Urothelium cell line (cell line): ENCODE measurements at regions not wholly inside any gene's neighbourhood (a gene's known extent, or its start where the extent isn't known, plus 50 kb on each side); places are given as distances from the start of the nearest gene placed in this dataset.
A peak's percentile ranks its signal among the peaks of the same experiment; 100 is the strongest.
"Not testable (repeated sequence)": the region's sequence is repeated elsewhere in the genome, so short reads cannot be mapped to it uniquely, and the experiment has no call there.

Source experiments
- DNase-seq: peaks from one replicate; pipeline ENCODE4 v3.0.0; 2011; ENCODE audit warnings: low spot score, mixed read lengths
- FAIRE-seq: peaks from 2 replicates; lab custom pipeline; 2011; peaks lifted over from hg19 to GRCh38; lab: Jason Lieb, UNC

DNA sequence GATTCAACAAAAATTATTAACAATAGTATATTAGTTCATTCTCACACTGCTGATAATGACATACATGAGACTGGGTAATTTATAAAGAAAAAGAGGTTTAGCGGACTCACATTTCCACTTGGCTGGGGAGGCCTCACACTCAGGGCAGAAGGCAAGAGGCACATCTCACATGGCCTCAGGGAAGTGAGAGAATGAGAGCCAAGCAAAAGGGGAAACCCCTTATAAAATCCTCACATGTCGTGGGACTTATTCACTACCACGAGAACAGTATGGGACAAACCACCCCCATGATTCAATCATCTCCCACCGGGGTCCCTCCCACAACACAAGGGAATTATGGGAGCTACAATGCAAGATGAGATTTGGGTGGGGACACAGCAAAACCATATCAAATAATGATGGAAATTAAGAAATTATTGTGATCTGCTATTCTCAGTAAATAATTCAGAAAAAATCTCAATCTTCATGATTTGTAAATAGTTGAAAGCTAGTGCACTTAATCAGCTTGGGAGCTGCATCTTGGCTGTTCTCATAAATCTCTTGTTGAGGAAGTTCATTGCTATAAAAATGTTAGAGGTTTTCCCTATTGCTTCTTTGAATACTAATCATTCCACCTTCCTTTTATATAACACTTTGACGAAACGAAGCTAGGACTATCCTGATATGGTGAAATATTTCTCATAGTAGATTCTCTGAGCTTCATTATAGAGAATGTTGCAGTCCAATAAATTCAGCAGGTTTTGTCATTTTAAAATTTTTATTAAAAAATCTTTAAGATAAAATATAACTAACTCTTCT is 179.2 kb downstream of the SPDYE17 start:
- DNase-seq, FAIRE-seq: not testable (repeated sequence)

DNA sequence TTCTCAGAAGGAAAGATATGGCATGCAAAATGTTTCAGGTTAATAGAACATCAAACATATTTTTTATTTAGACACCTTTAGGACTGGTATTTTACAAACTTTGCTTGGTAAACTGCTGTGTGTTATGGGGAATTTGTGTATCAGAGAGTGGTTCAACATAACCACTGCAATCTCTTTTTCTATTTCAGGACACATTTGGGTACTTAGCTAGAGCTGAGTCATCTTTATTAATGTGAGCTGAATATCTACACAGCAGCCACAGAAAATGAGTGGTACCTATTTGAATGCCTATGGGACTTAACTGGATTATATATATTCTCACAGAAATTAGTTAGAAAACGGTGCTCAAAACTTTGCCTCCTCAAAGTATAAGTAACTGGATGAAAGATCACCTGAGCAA is 179.8 kb downstream of the SPDYE17 start:
- FAIRE-seq, DNase-seq: not testable (repeated sequence)

DNA sequence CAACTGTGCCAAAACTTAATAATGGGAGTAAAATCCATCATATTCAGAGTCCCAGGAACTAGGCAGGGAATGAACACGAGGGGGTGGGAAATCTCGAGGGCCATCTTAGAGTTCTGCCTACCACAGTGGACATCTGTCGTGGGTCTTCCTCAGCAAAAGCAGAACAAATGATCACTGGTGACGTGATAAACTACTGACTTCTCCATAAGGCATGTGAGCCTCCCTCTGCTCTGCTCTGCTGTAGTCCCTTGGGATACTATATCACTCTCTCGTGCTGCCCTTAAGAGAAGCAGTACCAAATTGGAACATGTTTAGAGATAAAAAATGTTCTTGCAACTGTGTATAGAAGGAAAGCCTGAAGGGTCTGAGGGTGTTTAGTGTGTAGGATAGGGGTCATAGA is 180.5 kb downstream of the SPDYE17 start:
- not testable (repeated sequence) for FAIRE-seq, DNase-seq

DNA sequence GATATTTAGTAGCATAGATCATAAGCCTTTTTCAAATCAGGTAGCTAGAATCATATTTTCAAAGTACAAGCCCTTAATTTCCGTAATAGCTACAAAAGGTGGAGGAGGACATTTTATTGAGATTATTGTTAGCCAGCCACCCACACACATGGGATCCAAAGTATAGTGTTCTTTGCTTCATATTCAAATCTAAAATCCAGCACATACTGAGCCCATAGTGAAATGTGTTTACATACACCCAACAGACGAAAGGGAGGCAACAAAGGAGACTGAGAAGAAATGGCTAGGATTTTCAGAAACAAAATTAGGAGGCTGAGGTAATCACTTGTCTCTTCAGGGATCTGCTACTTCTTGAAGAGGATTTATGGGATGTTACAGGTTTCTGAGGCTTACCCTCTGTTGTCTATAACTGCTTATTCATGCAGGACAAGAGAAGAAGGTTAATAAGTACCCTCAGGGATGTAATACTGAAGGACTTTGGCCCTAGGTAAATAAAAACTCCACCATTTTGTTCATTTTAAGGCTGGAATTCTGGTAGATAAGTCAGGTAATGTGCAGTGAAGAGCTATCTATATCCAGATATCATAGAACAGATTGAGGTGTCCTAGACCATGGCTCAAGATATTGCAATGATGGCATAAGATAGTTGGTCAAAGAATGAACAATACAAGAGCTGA is 182.1 kb downstream of the SPDYE17 start:
- not testable (repeated sequence) for FAIRE-seq, DNase-seq

DNA sequence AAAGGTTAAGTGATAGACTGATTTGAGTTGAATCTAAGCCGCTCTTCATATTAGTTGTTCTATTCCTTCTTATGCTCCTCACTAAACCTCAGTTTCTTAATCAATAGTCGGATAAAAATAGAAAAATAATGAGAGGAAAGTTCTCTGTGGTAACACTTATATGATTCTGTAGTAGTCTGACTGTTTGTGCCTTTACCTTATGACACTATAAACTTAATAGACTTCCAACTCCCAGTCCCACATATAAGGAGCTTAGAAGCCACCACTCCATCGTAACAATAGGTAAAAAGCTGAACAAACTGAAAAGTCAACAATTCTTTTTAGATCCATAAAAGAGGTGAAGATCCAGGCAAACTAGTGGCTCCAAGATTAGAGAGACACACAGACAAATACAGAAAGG is 192.3 kb downstream of the SPDYE17 start:
- DNase-seq, FAIRE-seq: not testable (repeated sequence)

DNA sequence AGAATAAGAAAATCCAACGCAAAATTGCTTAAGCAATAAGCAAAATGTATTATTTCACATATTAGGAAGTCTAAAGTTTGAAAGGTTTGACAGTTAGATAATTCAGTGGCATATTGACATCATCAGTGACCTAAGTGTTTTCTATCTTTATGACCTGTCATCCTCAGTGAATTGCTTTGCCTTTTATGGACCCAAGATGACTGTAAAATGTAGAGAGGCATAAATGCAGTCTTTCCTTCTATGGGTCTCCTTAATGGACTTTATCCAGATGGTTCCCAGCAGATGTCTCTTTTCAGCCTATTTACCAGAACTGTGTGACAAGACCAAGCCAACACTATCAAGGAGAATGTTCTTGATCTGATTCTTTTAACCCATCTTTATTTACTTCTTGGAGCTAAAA is 192.9 kb downstream of the SPDYE17 start:
- FAIRE-seq, DNase-seq: not testable (repeated sequence)

DNA sequence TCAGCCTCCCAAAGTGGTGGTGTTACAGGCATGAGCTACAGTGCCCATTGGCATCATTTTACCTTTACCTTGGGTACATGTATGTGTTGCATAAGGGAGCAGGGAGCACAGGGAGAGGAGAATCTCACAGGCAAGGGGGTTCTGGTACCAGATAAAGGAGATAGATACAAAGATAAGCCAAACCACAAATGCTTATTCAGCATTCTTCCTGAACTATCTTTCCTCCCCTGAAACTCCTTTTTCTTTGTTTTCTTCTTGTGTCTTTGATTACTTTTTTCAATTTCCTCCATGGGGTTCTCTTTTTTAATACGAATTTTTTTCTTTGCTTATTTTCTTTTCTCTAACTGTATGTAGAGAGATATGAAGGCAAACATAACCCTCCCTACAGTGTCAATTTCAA is 193.8 kb downstream of the SPDYE17 start:
- FAIRE-seq, DNase-seq: not testable (repeated sequence)

DNA sequence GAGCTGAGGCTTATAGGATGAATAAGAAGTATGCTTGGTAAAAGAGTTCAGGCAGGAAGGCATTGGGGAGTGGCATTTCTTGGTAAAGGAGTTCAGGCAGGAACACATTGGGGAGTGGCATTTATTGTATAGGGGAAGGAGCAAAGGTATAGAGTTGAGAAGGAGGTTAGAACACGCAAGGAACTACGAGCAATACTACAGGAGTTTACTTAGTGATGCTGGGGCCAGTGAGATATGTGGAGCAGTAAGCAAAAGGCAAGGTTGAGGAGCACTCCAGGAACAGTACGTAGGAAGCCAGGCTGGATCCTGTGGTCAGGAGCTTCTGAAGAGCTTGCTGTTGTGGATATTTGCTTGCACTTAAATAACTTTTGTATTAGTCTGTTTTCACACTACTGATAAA is 202.2 kb upstream of the POMZP3 start:
- not testable (repeated sequence) for DNase-seq, FAIRE-seq

DNA sequence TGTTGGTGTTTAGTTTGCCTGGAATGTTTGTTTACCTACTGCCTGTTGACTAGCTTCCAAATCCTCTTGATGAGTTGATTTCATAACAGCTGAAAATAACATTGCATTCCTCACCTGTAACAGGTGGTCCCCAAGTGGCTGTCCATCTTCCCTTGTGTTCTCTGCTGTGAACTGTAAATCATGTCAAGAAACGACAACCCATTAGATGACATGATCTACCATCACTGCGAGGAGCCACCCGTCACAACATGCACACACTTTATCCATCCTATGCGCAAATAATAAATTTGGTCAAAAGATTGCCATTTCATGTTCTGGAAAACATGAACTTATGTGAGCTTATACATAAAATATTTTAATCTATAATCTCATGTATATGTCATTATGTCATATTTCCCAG is 199.1 kb upstream of the POMZP3 start:
- not testable (repeated sequence) for FAIRE-seq, DNase-seq

DNA sequence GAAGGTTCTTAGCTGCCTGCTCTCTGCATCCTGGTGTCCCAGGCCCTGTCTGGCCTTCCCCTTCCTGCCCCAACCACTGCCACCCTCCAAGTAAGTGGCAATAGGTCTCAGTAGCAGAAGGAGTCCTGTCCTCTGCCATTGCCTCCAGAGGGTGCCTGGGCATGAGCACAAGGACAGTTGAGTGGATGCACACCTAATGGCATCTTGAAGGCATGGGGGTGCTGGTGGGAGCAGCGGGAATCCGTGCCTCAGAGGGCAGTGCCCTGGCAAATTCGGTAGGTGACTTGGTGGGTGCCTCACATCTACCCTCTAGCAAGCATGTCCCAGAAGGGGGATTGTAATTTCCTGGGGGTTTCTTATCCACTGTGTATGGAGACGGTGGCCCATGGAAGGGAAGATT is 182.8 kb upstream of the POMZP3 start:
- DNase-seq, FAIRE-seq: not testable (repeated sequence)

DNA sequence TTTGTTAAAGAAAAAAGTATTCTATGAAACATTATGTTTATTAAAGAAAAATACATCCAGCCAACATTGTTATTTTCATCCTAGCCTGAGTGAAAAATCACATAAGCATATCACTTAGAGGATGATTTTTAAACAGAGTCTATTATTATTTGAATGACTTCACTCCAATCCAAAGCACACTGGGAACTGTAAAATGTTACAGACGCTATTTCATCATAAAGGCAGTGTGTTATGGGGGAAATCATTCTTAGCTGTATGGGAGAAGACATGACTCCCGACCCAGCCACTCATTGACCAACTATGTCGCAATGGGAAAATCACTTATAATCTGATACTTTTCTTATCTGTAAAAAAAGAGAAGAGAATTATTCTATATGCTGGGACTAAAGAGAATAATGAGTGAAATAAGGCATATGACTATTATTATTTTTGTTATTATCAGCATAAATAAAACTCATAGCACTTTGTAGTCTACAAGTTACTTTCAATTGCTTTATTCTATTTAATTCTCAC is 180.6 kb upstream of the POMZP3 start:
- not testable (repeated sequence) for FAIRE-seq, DNase-seq

DNA sequence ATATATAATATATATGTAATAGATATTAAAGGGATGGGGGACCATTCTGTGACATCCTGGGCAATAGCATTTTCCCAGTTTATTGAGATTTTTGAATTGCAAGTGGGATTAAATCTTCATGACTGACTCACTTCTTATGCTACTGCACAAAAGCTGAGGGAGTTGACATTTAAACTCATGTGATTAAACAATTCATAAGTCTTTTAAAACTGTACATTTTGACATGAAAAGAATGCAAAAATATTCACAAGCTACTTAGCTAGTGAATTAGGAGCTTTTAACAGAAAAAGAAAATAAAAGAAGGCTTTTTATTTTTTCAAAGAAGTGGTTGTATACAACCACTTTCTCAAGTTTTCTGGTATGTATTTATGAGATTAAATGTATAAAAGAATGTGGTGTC is 179.4 kb upstream of the POMZP3 start:
- not testable (repeated sequence) for DNase-seq, FAIRE-seq

DNA sequence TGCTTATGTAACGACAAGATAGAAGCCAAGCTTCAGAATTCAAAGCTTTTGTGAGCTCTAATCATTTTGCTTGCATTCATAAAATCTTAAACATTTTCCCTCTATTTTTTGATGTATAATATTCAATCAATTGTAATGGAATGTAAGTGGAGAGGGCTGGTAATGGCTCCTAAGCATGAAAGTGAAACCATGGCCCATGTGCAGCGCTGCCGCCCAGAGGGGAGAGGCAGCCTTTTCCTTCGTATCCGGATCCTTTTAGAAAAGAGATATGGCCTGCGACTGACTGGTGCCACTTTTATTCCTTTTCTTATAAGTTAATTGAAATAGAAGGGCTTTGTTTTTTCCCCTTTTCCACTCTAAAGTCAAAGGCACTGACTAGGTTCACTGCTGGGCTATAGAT is 178.9 kb upstream of the POMZP3 start:
- not testable (repeated sequence) for FAIRE-seq
- peak; percentile 0 for DNase-seq

DNA sequence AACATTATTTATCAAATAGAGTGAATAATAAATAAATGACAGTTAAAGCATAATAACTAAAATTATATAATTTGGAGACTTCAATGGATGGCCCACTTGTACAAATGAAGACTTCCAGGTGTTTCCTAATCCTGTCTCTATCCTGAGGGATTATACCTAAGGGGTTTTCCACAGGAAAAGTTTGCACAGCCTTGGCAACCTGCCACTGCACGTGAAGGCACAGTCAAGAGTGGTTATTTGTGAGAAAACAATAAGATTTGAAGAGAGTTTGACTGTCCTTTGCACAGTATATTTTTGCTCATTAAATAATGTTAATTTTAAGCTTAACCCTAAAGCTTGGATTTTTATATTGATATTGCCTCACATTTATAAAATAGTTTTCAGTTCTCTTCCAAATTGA is 178.2 kb upstream of the POMZP3 start:
- not testable (repeated sequence) for FAIRE-seq, DNase-seq

DNA sequence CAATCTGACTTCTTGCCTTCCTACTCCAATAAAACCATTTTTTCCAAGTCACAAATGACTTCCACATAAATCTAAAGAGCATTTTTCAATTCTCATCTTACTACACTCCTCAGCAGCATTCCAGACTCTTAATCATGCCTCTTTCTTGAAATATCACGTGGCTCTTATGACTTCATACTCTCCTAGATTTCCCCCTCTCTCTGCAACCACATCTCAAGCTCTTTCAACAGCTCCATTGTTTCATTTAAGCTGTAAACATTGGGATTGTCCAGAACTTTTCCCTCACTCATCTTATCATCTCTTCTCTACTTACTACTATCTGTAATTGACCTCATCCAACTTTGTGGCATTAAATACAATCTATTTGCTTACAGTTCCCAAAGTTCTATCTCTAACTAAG is 170.6 kb upstream of the POMZP3 start:
- FAIRE-seq, DNase-seq: not testable (repeated sequence)

DNA sequence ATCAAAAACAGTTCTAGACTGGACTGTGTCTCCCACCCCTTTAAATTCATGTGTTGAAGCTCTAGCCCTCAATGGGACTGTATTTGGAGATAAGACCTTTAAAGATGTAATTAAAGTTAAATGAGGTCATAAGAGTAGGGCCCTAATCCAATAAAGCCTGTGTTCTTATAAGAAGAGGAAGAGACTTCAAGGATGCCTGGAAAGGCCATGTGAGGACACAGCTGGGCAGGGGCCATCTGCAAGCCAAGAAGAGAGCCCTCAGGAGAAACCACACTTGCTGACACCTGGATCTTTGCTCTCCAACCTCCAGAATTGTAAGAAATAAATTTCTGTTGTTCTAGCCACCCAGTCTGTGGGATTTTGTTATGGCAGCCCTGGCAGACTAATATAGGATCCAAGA is 153.6 kb upstream of the POMZP3 start:
- not testable (repeated sequence) for DNase-seq, FAIRE-seq

DNA sequence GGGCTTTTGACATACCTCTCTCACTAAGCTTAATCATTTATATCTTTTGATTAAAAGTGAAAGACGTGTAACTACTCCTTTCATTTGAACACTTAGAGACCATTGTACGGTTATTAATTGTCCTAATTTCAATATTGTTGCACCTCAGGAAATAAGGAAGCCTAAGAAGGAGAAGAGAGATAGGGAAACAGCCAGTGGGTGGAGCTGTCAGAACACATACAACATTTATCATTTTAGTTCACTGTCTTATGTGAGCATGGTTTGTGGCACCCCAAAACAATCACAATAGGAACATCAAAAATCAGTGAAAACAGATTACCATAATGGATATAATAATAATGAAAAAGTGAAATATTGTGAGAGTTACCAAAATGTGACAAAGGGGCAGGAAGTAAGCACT is 147.2 kb upstream of the POMZP3 start:
- not testable (repeated sequence) for FAIRE-seq, DNase-seq

DNA sequence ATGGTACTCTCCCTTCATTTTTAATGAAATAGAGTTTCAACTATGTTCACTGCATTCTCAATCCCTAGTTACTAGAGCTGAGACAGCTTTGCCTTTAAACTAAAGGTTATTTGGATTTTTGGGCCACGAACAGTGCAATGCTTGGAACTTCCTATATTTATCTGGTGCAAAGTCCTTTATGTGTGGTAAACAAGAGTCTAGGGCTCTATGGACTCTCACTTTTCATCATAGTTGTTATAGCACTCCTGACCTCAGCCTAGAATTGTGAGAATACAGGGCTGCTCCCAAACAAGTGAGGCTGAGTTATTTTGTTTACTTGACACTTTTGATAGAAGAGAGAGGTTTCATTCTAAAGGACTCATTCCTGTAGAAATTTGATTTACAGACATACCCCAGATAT is 144.9 kb upstream of the POMZP3 start:
- DNase-seq, FAIRE-seq: not testable (repeated sequence)

DNA sequence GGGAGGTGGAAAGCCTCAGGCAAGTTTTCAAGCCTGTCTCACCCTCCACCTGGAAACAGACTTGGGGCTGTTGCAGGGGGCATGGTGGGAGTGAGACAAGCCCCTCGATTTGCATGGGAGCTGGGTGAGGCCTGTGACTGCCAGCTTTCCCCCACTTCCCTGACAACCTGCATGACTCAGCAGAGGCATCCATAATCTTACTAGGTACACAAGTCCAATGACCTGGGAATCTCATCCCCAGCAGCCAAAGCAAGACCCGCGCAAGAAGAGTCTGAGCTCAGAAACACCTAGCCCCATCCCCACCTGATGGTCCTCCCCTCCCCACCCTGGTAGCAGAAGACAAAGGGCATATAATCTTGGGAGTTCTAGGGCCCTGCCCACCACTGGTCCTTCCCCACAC is 136.9 kb upstream of the POMZP3 start:
- FAIRE-seq: not testable (repeated sequence)

DNA sequence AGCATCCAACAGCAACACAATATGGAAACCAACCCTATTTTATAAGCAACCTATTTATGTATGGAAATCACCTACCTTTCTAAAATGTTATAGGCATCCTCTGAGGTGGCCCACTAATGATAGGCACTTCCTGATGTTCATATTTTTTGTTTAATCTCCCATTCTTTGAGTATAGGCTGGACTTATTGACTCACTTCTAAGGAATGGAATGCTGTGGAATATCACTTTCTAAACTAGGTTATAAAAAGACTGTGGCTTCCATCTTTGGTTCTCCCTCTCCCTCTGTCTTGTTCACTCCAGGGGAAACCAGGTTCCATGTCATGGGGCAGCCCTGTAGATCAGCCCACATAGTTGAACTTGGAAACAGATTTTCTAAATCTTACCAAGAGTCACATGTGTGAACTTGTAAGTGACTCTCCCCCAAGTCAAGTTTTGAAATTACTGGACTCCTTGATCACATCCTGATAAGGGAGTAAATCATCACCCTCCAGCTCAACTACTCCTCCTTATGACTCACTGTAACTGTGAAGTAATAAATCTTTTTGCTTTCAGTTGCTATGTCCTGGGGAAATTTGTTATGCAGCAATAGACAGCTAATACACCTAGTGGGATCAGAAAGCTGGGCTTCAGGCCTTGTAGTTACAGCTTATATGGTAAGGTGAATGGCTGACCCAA is 133.6 kb upstream of the POMZP3 start:
- not testable (repeated sequence) for FAIRE-seq, DNase-seq

More for the DNA sequence above, 136.9 kb upstream of the POMZP3 start:
- not testable (repeated sequence) for DNase-seq

DNA sequence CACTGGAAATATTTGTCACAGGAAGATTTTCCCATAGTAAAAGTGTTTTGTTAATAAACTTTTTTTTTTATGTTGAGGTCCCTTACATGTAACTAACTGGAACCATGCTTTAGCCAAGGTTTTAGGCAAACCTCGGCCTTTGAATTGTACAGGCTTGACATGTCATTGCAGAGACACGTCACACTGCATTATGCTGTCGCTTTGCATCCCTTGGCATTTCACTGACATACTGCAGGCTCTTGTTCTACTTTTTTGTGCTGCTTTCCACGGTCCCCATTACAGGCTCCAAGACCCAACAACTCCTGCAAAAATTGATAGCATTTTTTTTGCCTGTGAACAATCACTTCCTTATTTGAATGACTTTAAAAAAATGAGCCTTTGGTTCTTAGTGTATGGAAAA is 112.5 kb upstream of the POMZP3 start:
- DNase-seq, FAIRE-seq: not testable (repeated sequence)
